A673 (cell line): ENCODE measurements at regions not wholly inside any gene's neighbourhood (a gene's known extent, or its start where the extent isn't known, plus 50 kb on each side); places are given as distances from the start of the nearest gene placed in this dataset.

ENCODE experiments used
- CTCF ChIP-seq: fragments of 300-800, 200-600 bp; sonication (generic); conservative IDR thresholded peaks from 2 replicates; pipeline ENCODE4 v1.5.1; 2017; ENCODE audit warnings: low read depth, mild to moderate bottlenecking, antibody characterized with exemption, low read length, moderate library complexity, mixed read lengths
- EZH2 ChIP-seq: fragments of 200-600 bp; sonication (generic); IDR thresholded peaks from 2 replicates; pipeline ENCODE4 v1.6.1; 2017; ENCODE audit warnings: borderline replicate concordance, low read depth, mild to moderate bottlenecking, mixed read lengths, antibody characterized with exemption, low read length; ENCODE audit not compliant: poor library complexity, severe bottlenecking

- TF ChIP-seq CTCF (no peak), EZH2 (no peak)
Observed at GRCh38 chrX:43239356-43239755, 416.7 kb upstream of the MAOA start.
